NCI-H146 (cell line): ENCODE measurements at regions not wholly inside any gene's neighbourhood (a gene's known extent, or its start where the extent isn't known, plus 50 kb on each side); places are given as distances from the start of the nearest gene placed in this dataset.

Experiments
- DNase-seq: peaks from one replicate; lab custom pipeline; 2025; lab: John Stamatoyannopoulos, UW

DNA sequence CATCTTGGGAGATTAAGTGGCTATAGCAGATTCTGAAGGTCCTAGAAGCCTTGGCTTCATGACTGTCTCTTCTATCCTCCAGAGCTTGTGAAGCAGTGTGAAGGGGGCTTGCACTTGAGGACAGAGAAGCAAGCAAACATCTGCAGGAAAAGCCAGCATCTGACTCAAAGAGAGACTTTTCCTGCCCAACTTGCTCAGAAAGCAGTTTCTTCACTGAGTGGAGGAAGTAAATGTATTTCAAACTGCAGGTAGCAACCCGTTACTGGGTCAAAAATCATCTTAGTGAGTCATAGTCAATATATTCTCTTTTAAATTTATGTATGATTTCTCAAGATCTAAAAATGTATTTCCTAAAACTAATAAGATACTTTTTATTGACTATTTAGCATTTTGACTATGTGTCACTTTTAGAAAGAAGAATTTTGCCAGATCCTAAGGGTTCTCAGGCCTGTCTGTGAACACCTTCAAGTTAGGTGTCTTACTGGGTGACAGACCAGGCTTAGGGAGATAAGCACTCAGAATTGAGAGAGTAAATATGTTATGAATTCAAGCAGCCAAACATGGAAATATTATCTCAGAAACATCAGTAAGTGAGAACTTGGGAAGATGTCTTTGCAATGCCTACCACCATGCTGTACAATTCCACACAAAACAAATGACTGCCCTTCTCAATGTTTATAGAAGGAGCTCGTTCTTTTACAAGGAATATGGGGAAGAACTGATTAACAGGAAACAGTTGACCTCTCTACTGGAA, 72.6 kb upstream of the DMAC1 start:
- DNase-seq: no peak

DNA sequence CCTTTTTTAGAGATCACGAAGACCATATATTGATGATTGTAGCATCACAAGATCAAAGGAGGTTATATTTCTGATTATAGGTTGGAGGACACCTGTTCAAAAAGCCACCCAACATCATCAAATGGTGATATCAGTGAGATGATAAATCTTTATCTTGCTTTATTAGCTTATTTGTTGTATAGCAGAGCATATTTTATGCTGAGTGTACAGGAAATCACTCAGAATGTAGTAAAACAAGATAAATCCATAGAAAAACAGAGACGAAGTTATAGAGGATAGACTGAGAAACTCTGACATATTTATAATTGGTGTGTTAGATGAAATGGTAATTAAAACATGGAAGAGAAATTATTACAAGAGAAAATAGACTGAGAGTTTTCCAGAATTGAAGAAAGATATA, 69.8 kb upstream of the DMAC1 start:
- DNase-seq: no peak

DNA sequence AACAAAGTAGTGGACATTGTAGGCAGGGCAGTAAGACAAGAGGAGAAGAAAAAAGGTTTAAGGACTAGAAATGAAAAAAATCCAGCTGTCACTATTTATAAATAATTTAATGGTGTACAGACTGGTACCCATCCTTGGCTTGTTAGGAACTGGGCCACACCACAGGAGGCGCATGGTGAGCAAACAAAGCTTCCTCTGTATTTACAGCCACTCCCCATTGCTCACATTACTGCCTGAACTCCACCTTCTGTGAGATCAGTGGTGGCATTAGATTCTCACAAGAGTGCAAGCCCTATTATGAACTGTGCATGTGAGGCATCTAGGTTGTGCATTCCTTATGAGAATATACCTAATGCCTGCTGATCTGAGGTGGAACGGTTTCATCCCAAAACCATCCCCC, 62.6 kb upstream of the DMAC1 start:
- DNase-seq: peak; percentile 62

DNA sequence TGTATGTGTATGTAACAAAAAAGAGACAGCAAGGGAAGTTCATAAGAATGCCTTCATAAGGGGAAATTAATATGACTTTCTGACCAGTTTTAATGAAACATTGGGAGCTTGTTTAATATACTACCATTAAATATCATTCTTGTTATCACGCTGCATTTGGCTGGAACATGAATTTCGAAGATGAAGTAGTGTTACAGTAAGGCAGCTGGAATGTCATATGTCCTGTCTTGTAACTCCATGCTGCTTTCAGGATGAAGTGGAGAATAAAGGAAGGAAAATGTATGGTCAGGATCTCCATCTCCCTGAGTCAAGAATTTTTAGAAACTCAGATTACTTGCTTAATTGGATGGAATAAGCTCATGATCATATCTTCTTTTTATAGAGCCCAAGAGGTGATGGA, 61.5 kb upstream of the DMAC1 start:
- no peak for DNase-seq

DNA sequence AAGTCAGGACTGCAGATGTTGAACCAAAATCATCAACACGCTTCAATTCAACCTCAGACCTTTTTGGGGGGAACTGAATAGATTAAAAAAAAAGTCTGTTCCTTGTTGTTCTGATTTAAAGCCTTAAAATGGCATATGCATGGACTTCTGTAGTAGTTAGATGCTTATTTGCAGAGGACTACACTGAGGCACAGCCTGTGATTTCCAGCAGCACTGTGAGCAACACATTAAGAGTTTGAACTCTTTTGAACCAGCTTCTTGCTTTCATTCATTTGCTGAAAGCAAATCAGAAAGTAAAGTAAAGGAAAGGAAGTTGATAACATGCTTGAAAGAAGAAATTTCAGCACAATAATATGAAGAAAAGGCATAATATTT, 60.7 kb upstream of the DMAC1 start:
- no peak for DNase-seq

DNA sequence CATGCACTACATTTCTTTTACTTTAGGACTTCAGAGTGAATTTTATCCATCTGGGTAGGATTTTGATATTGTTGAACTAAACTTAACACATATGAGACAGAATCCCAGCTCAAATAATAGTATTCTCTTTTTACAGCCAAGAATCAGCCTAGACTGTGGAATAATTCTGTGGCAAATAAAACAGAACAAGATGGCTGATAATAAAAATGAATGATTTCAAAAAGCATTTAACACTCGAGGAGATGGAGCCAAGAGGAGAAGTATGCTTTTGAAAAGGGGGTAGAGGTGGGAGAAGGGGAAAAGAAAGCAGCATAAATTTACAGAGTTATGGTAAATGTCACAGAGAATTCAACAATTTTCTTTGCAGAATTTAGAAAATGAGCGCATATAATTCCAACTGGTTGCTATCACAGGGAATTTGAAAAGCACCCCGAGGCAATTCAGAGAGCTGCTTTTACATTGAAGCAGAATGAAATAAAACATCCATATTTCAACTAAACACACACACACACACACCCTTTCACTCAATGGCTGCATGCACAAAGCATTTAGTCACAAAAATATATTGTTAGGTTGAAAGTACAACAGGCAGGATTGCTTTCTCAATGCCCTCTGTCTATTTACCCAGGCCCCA, 60.2 kb upstream of the DMAC1 start:
- DNase-seq: no peak

DNA sequence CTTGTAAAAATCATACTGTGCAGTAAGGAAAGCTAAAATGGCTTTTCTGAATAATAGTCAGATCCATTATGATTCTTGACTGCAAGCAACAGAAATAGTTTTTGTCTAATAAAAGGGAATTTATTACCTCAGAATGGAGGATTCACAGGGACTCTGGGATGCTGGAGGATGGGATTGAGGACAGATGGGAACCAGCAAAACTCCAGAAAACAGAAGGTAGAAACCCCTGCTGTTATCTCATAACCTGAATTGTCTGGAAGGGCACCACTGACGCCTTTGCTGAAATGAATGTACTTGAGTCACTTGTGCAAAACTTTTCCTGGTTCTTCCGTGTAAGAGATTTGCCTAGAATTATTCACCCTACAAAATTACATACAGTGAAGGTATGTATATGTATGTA, 58.6 kb upstream of the DMAC1 start:
- DNase-seq: no peak

DNA sequence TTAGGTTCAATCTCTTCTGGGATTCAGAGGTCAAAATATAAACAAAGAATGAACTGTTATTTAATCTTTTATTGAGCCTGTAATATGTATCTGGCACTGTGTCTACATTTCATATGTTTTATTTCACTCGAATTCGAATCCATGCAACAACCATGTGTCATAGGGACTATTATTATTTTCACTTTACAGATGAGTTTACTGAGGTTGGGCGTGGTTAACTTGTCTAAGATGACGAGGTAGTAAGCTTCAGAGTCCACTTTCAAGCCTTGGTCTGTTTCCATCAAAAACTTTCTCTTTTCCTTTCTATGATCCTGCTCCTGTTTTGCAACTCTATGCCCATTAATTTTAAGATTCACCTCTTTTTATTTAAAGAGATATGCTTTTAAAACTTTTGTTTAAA, 55.2 kb upstream of the DMAC1 start:
- no peak for DNase-seq
